ENCODE measurements at regions not wholly inside any gene's neighbourhood (a gene's known extent, or its start where the extent isn't known, plus 50 kb on each side); places are given as distances from the start of the nearest gene placed in this dataset.

DNA sequence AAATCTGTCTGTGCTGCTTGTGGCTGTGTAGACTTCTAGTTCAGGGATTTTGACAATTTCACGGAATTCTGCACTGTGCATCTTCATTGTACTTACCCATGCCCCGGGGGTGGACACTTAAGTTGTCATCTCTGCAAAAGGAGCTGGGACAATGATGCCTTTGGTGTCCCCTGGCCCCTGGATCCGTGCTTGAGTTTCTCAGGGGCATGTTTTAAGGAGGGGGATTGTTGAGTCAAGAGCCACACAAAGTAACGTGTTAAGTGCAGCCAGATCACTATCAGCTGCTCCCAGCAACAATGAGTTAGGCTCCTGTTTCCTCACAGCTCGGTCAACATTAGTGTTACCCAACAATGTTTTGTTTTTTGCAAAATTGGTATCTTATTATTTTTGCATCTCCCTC lies 305.0 kb upstream of the DIO3 start:
- TF ChIP-seq POLR2A (IDR thresholded peaks at IDR 0.05) (no peak), POLR2AphosphoS5 (IDR thresholded peaks at IDR 0.05) (no peak)

Data from prostate gland (tissue), 1 donor.